ENCODE measurements at regions not wholly inside any gene's neighbourhood (a gene's known extent, or its start where the extent isn't known, plus 50 kb on each side); places are given as distances from the start of the nearest gene placed in this dataset.

GRCh38 chr13:29903543-29903942 lies 53.1 kb upstream of the UBL3 start:
- no peak for DNase-seq (ENCODE audit: low read depth)

- DNase-seq (ENCODE audit: low read depth), result no peak
Measured at GRCh38 chr13:29902632-29903305, 52.4 kb upstream of the UBL3 start.

GRCh38 chr13:29901710-29902631 lies 51.6 kb upstream of the UBL3 start:
- no peak for DNase-seq (ENCODE audit: low read depth)

All from activated T-helper 1 cell treated with Interleukin-2 at 50 U/mL for 16 hours (primary cell).